NCI-H510A treated with DMSO at 0.1 percent for 48 hours (cell line): ENCODE measurements at regions not wholly inside any gene's neighbourhood (a gene's known extent, or its start where the extent isn't known, plus 50 kb on each side); places are given as distances from the start of the nearest gene placed in this dataset.

Source experiments
- DNase-seq: peaks from one replicate; lab custom pipeline; 2025; lab: John Stamatoyannopoulos, UW

GRCh38 chr11:25886036-25886435 lies 445.9 kb upstream of the ANO3 start:
- no peak for DNase-seq

- DNase-seq = no peak
Observed at GRCh38 chr11:25890626-25891260, 441.2 kb upstream of the ANO3 start.

- DNase-seq = no peak
Observed at GRCh38 chr11:25891960-25892359, 440.0 kb upstream of the ANO3 start.

- no peak for DNase-seq
Observed at GRCh38 chr11:25899617-25900160, 432.2 kb upstream of the ANO3 start.

GRCh38 chr11:25900814-25901213 lies 431.1 kb upstream of the ANO3 start:
- no peak for DNase-seq

- DNase-seq = no peak
Observed at GRCh38 chr11:25901415-25901814, 430.5 kb upstream of the ANO3 start.

GRCh38 chr11:25902476-25902875 lies 429.5 kb upstream of the ANO3 start:
- DNase-seq = no peak

- DNase-seq = no peak
Observed at GRCh38 chr11:25908726-25909125, 423.2 kb upstream of the ANO3 start.

- DNase-seq = no peak
Observed at GRCh38 chr11:25910086-25910485, 421.8 kb upstream of the ANO3 start.

GRCh38 chr11:25920356-25920755 lies 411.6 kb upstream of the ANO3 start:
- no peak for DNase-seq

- DNase-seq = no peak
Observed at GRCh38 chr11:25924586-25924985, 407.3 kb upstream of the ANO3 start.

- DNase-seq = no peak
Observed at GRCh38 chr11:25925359-25925758, 406.6 kb upstream of the ANO3 start.

- DNase-seq = no peak
Observed at GRCh38 chr11:25927411-25927953, 404.4 kb upstream of the ANO3 start.

- no peak for DNase-seq
Observed at GRCh38 chr11:25928076-25928475, 403.9 kb upstream of the ANO3 start.

GRCh38 chr11:25938952-25939351 lies 393.0 kb upstream of the ANO3 start:
- no peak for DNase-seq

GRCh38 chr11:25939691-25940090 lies 392.2 kb upstream of the ANO3 start:
- DNase-seq = no peak

GRCh38 chr11:25941353-25941752 lies 390.6 kb upstream of the ANO3 start:
- no peak for DNase-seq

GRCh38 chr11:25943031-25943430 lies 388.9 kb upstream of the ANO3 start:
- DNase-seq = peak; percentile 41

- DNase-seq = peak; percentile 38
Observed at GRCh38 chr11:25943777-25944661, 387.9 kb upstream of the ANO3 start.

- no peak for DNase-seq
Observed at GRCh38 chr11:25949918-25950317, 382.0 kb upstream of the ANO3 start.

GRCh38 chr11:25953006-25953405 lies 378.9 kb upstream of the ANO3 start:
- DNase-seq = no peak

GRCh38 chr11:25958045-25958444 lies 373.9 kb upstream of the ANO3 start:
- DNase-seq = no peak

- no peak for DNase-seq
Observed at GRCh38 chr11:25961539-25961938, 370.4 kb upstream of the ANO3 start.
